Mucosa of rectum (tissue), 2 donors: ENCODE measurements at regions not wholly inside any gene's neighbourhood (a gene's known extent, or its start where the extent isn't known, plus 50 kb on each side); places are given as distances from the start of the nearest gene placed in this dataset.
"Not testable (repeated sequence)": the region's sequence is repeated elsewhere in the genome, so short reads cannot be mapped to it uniquely, and the experiment has no call there.

Experiments used
- H3K27ac ChIP-seq, 2 donors: one replicate each; pipeline ENCODE4 v1.7.0; 2013; ENCODE audit warnings: inconsistent platforms in 2 of 2, low read depth in 2 of 2, low read length in 2 of 2
- H3K27me3 ChIP-seq, 2 donors: one replicate each; pipeline ENCODE4 v1.7.0; 2013; ENCODE audit warnings: low read length in 2 of 2; ENCODE audit not compliant: control insufficient read depth in 2 of 2, insufficient read depth in 2 of 2
- H3K36me3 ChIP-seq, 2 donors: one replicate each; pipeline ENCODE4 v1.7.0; 2013; ENCODE audit warnings: low read length in 2 of 2; ENCODE audit not compliant: control insufficient read depth in 2 of 2, insufficient read depth in 2 of 2
- H3K4me1 ChIP-seq, 2 donors: one replicate each; pipeline ENCODE4 v1.7.0; 2013; ENCODE audit warnings: low read length in 2 of 2, mild to moderate bottlenecking in 1 of 2; ENCODE audit not compliant: control insufficient read depth in 2 of 2, insufficient read depth in 2 of 2
- H3K4me3 ChIP-seq, 2 donors: one replicate each; pipeline ENCODE4 v1.7.0; 2013; ENCODE audit warnings: low read length in 2 of 2
- H3K9ac ChIP-seq, 2 donors: one replicate each; pipeline ENCODE4 v1.7.0; 2013; ENCODE audit warnings: low read length in 2 of 2, low read depth in 1 of 2, mild to moderate bottlenecking in 1 of 2
- H3K9me3 ChIP-seq, 2 donors: one replicate each; pipeline ENCODE4 v1.7.0; 2013; ENCODE audit warnings: low read length in 2 of 2; ENCODE audit not compliant: control insufficient read depth in 2 of 2
- donor health status: healthy.
- donor health status: Normal muscosa, but diverticular disease.

DNA sequence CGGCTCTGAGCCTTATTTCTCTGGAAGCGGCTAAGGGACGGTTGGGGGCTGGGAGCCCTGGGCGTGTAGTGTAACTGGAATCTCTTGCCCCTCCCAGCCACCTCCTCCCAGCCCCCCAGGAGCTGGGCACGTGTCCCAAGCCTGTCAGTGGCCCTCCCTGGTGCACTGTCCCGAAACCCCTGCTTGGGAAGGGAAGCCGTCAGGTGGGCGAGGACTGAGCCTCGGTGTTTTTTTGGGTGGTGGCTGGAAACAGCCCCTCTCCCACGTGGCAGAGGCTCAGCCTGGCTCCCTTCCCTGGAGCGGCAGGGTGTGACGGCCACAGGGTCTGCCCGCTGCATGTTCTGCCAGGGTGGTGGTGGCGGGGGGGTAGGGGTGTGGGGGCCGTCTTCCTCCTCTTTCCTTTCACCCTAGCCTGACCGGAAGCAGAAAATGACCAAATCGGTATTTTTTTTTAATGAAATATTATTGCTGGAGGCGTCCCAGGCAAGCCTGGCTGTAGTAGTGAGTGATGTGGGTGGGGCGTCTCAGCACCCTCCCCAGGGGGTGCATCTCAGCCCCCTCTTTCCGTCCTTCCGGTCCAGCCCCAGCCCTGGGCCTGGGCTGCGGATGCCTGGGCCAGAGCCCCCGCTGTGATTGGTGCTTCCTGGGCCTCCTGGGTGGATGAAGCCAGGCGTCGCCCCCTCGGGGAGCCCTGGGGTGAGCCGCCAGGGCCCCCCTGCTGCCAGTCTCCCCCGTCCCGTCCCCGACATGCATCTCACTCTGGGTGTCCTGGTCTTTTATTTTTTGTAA lies 58.8 kb upstream of the GOLGA8A start:
- no peak overlapping the region for H3K27ac ChIP-seq

DNA sequence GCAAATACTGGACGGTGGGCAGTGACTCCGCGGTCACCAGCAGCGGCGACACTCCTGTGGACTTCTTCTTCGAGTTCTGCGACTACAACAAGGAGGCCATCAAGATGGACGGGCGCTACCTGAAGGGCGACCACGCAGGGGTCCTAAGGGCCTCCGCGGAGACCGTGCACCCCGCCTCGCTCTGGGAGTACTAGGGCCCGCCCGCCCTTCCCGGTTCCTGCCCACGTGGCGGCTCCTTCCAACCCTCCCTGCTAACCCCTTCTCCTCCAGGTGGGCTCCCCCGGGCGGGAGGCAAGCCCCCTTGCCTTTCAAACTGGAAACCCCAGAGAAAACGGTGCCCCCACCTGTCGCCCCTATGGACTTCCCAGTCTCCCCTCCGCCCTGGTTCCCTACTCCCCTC lies 58.1 kb upstream of the GOLGA8A start:
- H3K4me3 ChIP-seq, H3K27ac ChIP-seq, H3K9me3 ChIP-seq, H3K4me1 ChIP-seq, H3K9ac ChIP-seq, H3K36me3 ChIP-seq: not testable (repeated sequence)
- peaks cover 0 to 10% of the 10 kb centered on the region in 2 donors for H3K27me3 ChIP-seq

More for the DNA sequence above, 58.8 kb upstream of the GOLGA8A start:
- Histone ChIP-seq H3K27me3 (peaks cover 0 to 10% of the 10 kb centered on the region in 2 donors), H3K9me3 (peaks cover 0 to 2% of the 10 kb centered on the region in 2 donors), H3K36me3 (no peaks in the 10 kb centered on the region), H3K4me3 (no peak overlapping the region), H3K9ac (no peak overlapping the region), H3K4me1 (no peaks in the 10 kb centered on the region)

GRCh38 chr15:34494084-34494399 lies 56.4 kb upstream of the GOLGA8A start:
- no peak overlapping the region for H3K4me3 ChIP-seq

DNA sequence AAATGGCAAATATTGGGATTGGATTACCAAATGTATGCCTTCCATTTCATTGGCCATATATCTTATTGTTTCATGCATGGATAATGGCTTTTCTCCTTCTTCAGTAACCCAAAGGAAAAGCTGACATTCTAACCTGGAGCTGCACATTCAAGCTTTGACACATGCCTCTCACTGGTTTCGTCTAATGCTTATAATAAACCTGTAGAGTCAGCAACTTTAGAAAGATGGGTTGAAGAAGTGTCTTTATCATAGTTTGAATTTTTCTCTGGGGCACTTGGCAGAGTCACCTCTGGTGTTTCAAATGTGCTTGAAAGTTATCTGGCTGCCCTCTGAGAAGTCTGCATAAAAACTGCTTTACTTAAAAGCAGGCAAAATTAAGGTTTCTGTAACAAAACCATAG lies 55.4 kb upstream of the GOLGA8A start:
- Histone ChIP-seq H3K27ac (no peak overlapping the region), H3K4me1 (no peaks in the 10 kb centered on the region), H3K36me3 (no peaks in the 10 kb centered on the region), H3K27me3 (peaks cover 0 to 8% of the 10 kb centered on the region in 2 donors), H3K9ac (no peak overlapping the region), H3K4me3 (no peak overlapping the region), H3K9me3 (peaks cover 0 to 3% of the 10 kb centered on the region in 2 donors)

More at GRCh38 chr15:34494084-34494399, 56.4 kb upstream of the GOLGA8A start:
- H3K27ac ChIP-seq = no peak overlapping the region
- H3K4me1 ChIP-seq = no peaks in the 10 kb centered on the region
- H3K9me3 ChIP-seq = peaks cover 0 to 3% of the 10 kb centered on the region in 2 donors
- H3K27me3 ChIP-seq = peaks cover 0 to 10% of the 10 kb centered on the region in 2 donors
- H3K9ac ChIP-seq = no peak overlapping the region
- no peaks in the 10 kb centered on the region for H3K36me3 ChIP-seq

GRCh38 chr15:34491488-34491887 lies 53.9 kb upstream of the GOLGA8A start:
- H3K9me3 ChIP-seq, H3K4me1 ChIP-seq, H3K9ac ChIP-seq, H3K36me3 ChIP-seq, H3K4me3 ChIP-seq, H3K27ac ChIP-seq, H3K27me3 ChIP-seq: not testable (repeated sequence)

DNA sequence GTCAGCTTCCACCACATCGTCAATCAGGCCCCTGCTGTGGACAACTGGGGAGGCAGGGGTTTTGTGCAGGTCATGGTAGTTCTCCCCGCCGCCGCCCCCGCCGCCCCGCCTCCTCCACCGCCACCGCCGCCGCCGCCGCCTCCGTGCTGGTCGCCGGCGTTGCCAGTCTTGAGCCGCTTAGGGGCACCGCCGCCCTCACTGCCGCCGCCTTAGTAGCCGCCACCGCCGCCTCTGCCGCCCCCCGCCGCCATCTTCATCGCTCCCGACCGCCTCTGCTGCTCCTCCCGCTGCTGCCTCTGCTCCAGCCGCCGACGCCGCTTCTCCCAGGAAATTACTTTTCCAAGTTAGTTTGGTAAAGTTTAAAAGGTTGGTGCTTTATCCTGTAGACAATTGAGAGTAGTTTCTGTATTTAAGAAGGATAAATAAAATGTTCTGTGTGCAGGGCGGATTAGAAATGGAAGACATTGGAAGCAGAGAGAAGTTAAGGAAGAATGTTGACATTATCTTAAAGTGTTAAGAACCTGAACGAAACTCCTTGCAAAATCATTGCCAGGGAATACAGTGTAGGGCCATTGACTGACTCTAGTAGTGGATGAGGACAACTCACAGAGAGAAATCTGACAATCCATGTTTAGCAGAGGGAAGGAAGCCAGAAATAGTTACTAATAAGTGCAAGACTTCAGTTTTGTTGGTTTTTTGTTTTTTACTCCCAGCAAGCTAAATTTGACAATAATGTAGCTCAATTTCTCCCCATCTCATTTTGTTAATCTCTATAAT lies 53.0 kb upstream of the GOLGA8A start:
- no peaks in the 10 kb centered on the region for H3K36me3 ChIP-seq
- peaks cover 0 to 3% of the 10 kb centered on the region in 2 donors for H3K9me3 ChIP-seq
- H3K4me1 ChIP-seq = no peaks in the 10 kb centered on the region
- H3K27me3 ChIP-seq = peaks cover 0 to 8% of the 10 kb centered on the region in 2 donors
- H3K9ac ChIP-seq = no peak overlapping the region
- H3K27ac ChIP-seq = no peak overlapping the region
- H3K4me3 ChIP-seq = no peak overlapping the region

DNA sequence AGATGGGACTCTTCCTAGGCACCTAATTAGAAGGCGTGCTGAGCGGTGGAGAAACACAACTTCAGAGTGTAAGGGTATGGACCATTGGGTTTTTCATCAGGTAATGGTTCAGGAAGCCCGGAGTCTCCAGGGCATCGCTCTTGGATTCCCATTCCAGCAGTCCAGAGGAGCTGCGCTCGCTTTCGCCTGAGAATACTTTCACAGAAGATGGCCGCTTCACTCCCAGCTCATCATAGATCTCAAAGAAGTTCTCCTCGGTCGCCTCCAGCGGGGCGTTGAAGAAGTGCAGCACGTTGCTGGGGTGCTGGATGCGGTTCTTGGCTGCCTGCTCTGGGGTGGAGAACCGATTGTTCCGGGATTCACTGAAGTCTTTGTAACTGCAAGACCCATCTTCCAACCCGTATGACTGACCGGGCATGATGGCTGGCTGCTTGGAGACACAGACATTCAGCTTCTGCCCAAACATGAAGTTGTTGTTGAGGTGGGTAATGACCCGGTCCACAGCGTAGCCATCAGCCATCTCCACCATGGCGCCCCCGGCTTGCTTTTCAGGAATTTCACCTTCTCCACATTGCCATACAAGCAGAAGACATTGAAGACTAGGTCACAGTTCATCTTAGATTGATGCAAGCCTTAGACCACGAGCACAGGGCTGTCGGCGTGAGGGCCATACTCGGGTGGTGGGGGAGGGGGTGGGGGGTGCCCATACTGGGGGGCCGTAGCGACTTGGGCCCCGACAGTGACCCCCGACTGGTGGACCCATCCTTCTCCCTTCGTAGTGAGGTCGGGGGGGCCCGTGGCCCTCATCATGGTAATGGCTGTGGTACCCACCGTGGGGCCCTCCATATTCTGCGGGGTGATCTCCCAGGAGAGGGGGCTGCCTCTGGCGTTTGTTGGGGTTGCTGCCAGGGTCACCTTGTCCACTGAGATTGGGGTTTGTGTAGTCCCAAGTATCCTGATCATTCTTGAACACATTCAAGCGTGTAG lies 51.7 kb upstream of the GOLGA8A start:
- not testable (repeated sequence) for H3K27me3 ChIP-seq

More for the DNA sequence above, 51.7 kb upstream of the GOLGA8A start:
- H3K36me3 ChIP-seq, H3K27ac ChIP-seq, H3K9me3 ChIP-seq, H3K4me1 ChIP-seq, H3K9ac ChIP-seq, H3K4me3 ChIP-seq: not testable (repeated sequence)
